H1 (cell line): ENCODE measurements at regions not wholly inside any gene's neighbourhood (a gene's known extent, or its start where the extent isn't known, plus 50 kb on each side); places are given as distances from the start of the nearest gene placed in this dataset.

Experiments
- ATF3 ChIP-seq: IDR thresholded peaks from 2 replicates; pipeline ENCODE4 v1.6.1; 2011; ENCODE audit warnings: low read depth, mild to moderate bottlenecking, low read length; ENCODE audit not compliant: insufficient read depth
- CTCF ChIP-seq, 3 experiments: IDR thresholded peaks; 1 replicate in 2 of 3; 2 replicates in 1 of 3; pipeline versions ENCODE4 v1.5.1 to v1.6.1; 2011; ENCODE audit warnings: low read length in 3 of 3, mild to moderate bottlenecking in 3 of 3, inconsistent platforms in 2 of 3, low read depth in 1 of 3, moderate library complexity in 1 of 3; ENCODE audit not compliant: insufficient read depth in 1 of 3; ENCODE audit errors: control extremely low read depth in 1 of 3
- EP300 ChIP-seq, 2 experiments: IDR thresholded peaks; 1 replicate in 1 of 2; 2 replicates in 1 of 2; pipeline ENCODE4 v1.6.1; 2011 to 2012; ENCODE audit warnings: low read depth in 2 of 2, low read length in 2 of 2, mild to moderate bottlenecking in 2 of 2, borderline replicate concordance in 1 of 2, inconsistent platforms in 1 of 2, moderate library complexity in 1 of 2
- POLR2AphosphoS5 ChIP-seq: IDR thresholded peaks from 2 replicates; pipeline ENCODE4 v1.6.1; 2011; ENCODE audit warnings: low read depth, low read length
- SUZ12 ChIP-seq: fragments of 200-600 bp; sonication (generic); IDR thresholded peaks from 2 replicates; pipeline ENCODE4 v1.6.1; 2012; ENCODE audit warnings: mild to moderate bottlenecking, inconsistent platforms, low read length, moderate library complexity, mixed read lengths
- TCF12 ChIP-seq: IDR thresholded peaks from 2 replicates; pipeline ENCODE4 v1.6.1; 2011; ENCODE audit warnings: low read depth, mild to moderate bottlenecking, low read length

- TF ChIP-seq CTCF (IDR thresholded peaks at IDR 0.05; ENCODE audit: control extremely low read depth in 1 of 3, insufficient read depth in 1 of 3, low read depth in 1 of 3, low read length in 3 of 3) = no peak
- no peak for TF ChIP-seq SUZ12
- no peak for TF ChIP-seq TCF12
- no peak for TF ChIP-seq ATF3
- TF ChIP-seq POLR2AphosphoS5 = no peak
- no peak for TF ChIP-seq EP300 (IDR thresholded peaks at IDR 0.05; ENCODE audit: borderline replicate concordance in 1 of 2, low read depth in 2 of 2, low read length in 2 of 2)
These were observed 127.6 kb upstream of the SYNDIG1 start for GRCh38 chr20:24341781-24342180.
